ENCODE measurements at regions not wholly inside any gene's neighbourhood (a gene's known extent, or its start where the extent isn't known, plus 50 kb on each side); places are given as distances from the start of the nearest gene placed in this dataset.

GRCh38 chr21:38973552-38973951 lies 167.8 kb downstream of the ETS2 start:
- Histone ChIP-seq H3K27me3 (no peaks in the 10 kb centered on the region), H3K27ac (no peak overlapping the region), H3K36me3 (no peaks in the 10 kb centered on the region), H3K4me1 (no peaks in the 10 kb centered on the region), H3K9me3 (no peaks in the 10 kb centered on the region), H3K4me3 (replicated peaks in 1 of 3) (no peak overlapping the region)
- intact Hi-C loops (cut with DNase I): no loop called here
- no peak for TF ChIP-seq CTCF (IDR thresholded peaks at IDR 0.05)
- no peak for TF ChIP-seq POLR2A (IDR thresholded peaks at IDR 0.05)
- WGBS, 2 donors: 86 to 96% methylated on average over 6 of the region's 6 CpGs
- no peak for DNase-seq

GRCh38 chr21:38972078-38972477 lies 166.3 kb downstream of the ETS2 start:
- Histone ChIP-seq H3K27ac (no peak overlapping the region), H3K4me3 (replicated peaks in 1 of 3) (no peak overlapping the region), H3K9me3 (no peaks in the 10 kb centered on the region), H3K4me1 (no peaks in the 10 kb centered on the region), H3K36me3 (no peaks in the 10 kb centered on the region), H3K27me3 (no peaks in the 10 kb centered on the region)
- intact Hi-C loops (cut with DNase I): no loop called here
- WGBS, 2 donors: 97 to 98% methylated on average over 10 of the region's 10 CpGs
- TF ChIP-seq POLR2A (IDR thresholded peaks at IDR 0.05): no peak
- TF ChIP-seq CTCF (IDR thresholded peaks at IDR 0.05): no peak
- DNase-seq: no peak

GRCh38 chr21:38970765-38971164 lies 165.0 kb downstream of the ETS2 start:
- Histone ChIP-seq H3K4me3 (replicated peaks in 1 of 3) (no peak overlapping the region), H3K4me1 (no peaks in the 10 kb centered on the region), H3K36me3 (no peaks in the 10 kb centered on the region), H3K27me3 (no peaks in the 10 kb centered on the region), H3K9me3 (no peaks in the 10 kb centered on the region), H3K27ac (no peak overlapping the region)
- TF ChIP-seq CTCF (IDR thresholded peaks at IDR 0.05) (no peak), POLR2A (IDR thresholded peaks at IDR 0.05) (no peak)
- DNase-seq: no peak
- WGBS, 2 donors: 86 to 92% methylated on average over 3 of the region's 3 CpGs
- intact Hi-C loops (cut with DNase I): no loop called here

GRCh38 chr21:38968887-38969543 lies 163.3 kb downstream of the ETS2 start:
- no peaks in the 10 kb centered on the region for H3K36me3 ChIP-seq
- DNase-seq: no peak
- 83 to 90% methylated on average over 9 to 12 of the region's 12 CpGs for WGBS, 2 donors
- no peak overlapping the region for H3K27ac ChIP-seq
- no peaks in the 10 kb centered on the region for H3K27me3 ChIP-seq
- no peaks in the 10 kb centered on the region for H3K9me3 ChIP-seq
- TF ChIP-seq CTCF (IDR thresholded peaks at IDR 0.05): no peak
- no peak for TF ChIP-seq POLR2A (IDR thresholded peaks at IDR 0.05)
- intact Hi-C loops (cut with DNase I): no loop called here
- H3K4me1 ChIP-seq: no peaks in the 10 kb centered on the region
- no peak overlapping the region for H3K4me3 ChIP-seq (replicated peaks in 1 of 3)

GRCh38 chr21:38965910-38966504 lies 160.3 kb downstream of the ETS2 start:
- Histone ChIP-seq H3K36me3 (no peaks in the 10 kb centered on the region), H3K27me3 (no peaks in the 10 kb centered on the region), H3K27ac (no peak overlapping the region), H3K4me3 (replicated peaks in 1 of 3) (no peak overlapping the region), H3K9me3 (no peaks in the 10 kb centered on the region), H3K4me1 (no peaks in the 10 kb centered on the region)
- TF ChIP-seq POLR2A (IDR thresholded peaks at IDR 0.05) (no peak), CTCF (IDR thresholded peaks at IDR 0.05) (no peak)
- WGBS, 2 donors: 72 to 80% methylated on average over 16 of the region's 16 CpGs
- intact Hi-C loops (cut with DNase I): no loop called here
- peak; percentile 55 to 62 for DNase-seq
